Gastroesophageal sphincter (tissue), 3 donors: ENCODE measurements at regions not wholly inside any gene's neighbourhood (a gene's known extent, or its start where the extent isn't known, plus 50 kb on each side); places are given as distances from the start of the nearest gene placed in this dataset.

Experiments
- EP300 ChIP-seq: sonication (generic); formaldehyde crosslinking; IDR thresholded peaks from one replicate; pipeline ENCODE4 v1.6.1; 2017; ENCODE audit warnings: antibody characterized with exemption, mild to moderate bottlenecking
- TF ChIP-seq, protein P1 (sequence below), 4 experiments: fragments of 200-600 bp in 2 of 4; fragments of 450-650 bp in 2 of 4; sonication (generic) in 1 of 4; IDR thresholded peaks; one replicate each; pipeline ENCODE4 v1.5.1; 2017 to 2019; ENCODE audit warnings: antibody characterized with exemption in 4 of 4, mild to moderate bottlenecking in 2 of 4, moderate library complexity in 2 of 4

DNA sequence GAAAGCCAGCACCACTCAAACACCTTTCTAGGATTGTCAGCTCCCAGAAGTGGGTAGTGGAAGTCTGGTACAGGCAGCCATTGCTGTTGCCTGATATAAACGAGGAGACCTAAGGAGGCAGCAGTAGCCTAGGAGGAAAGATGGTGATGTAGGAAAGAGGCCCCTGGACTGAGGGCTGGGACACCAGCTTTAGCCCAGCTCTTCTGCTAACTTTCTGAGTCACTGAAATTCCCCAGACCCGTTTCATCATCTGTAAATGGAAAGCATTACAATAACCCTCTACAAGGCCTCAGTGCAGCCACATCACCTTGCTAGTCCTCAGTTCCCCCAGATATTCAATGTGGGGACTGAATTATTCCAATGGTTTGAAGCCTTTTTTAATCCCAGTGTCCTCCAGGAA is 336.5 kb downstream of the TNS1 start:
- TF ChIP-seq, protein P1, sequence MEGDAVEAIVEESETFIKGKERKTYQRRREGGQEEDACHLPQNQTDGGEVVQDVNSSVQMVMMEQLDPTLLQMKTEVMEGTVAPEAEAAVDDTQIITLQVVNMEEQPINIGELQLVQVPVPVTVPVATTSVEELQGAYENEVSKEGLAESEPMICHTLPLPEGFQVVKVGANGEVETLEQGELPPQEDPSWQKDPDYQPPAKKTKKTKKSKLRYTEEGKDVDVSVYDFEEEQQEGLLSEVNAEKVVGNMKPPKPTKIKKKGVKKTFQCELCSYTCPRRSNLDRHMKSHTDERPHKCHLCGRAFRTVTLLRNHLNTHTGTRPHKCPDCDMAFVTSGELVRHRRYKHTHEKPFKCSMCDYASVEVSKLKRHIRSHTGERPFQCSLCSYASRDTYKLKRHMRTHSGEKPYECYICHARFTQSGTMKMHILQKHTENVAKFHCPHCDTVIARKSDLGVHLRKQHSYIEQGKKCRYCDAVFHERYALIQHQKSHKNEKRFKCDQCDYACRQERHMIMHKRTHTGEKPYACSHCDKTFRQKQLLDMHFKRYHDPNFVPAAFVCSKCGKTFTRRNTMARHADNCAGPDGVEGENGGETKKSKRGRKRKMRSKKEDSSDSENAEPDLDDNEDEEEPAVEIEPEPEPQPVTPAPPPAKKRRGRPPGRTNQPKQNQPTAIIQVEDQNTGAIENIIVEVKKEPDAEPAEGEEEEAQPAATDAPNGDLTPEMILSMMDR (IDR thresholded peaks at IDR 0.05) = no peak
- no peak for TF ChIP-seq EP300
